A673 (cell line): ENCODE measurements at regions not wholly inside any gene's neighbourhood (a gene's known extent, or its start where the extent isn't known, plus 50 kb on each side); places are given as distances from the start of the nearest gene placed in this dataset.

Experiments
- BruUV-seq: library from RNA; stranded (reverse); fragments of 400-500 nt; replicated peaks from 2 replicates; lab custom pipeline; 2021; lab: Mats Ljungman, UMichigan
- CTCF ChIA-PET: fragments of 300-600 bp; sonication (Branson Sonifier 250); formaldehyde crosslinking; loops from one replicate; lab custom pipeline; 2022; ENCODE audit warnings: antibody characterized with exemption; lab: Charles Lee
- POLR2A ChIA-PET: fragments of 300-600 bp; sonication (Branson Sonifier 250); formaldehyde crosslinking; loops from one replicate; lab custom pipeline; 2022; ENCODE audit warnings: antibody characterized with exemption; ENCODE audit not compliant: low non-redundant PET; lab: Charles Lee
- DNase-seq: peaks from one replicate; pipeline ENCODE4 v3.0.0-alpha.2; 2015; ENCODE audit warnings: low spot score
- H3K27ac ChIP-seq: fragments of 200-600 bp; sonication (generic); 2 replicates; pipeline ENCODE4 v1.5.1; 2016; ENCODE audit warnings: mixed run types, low read depth, mild to moderate bottlenecking, mixed read lengths, antibody characterized with exemption, low read length; ENCODE audit not compliant: poor library complexity, severe bottlenecking
- H3K27me3 ChIP-seq: fragments of 200-600 bp; sonication (generic); replicated peaks from 2 replicates; pipeline ENCODE4 v1.6.1; 2017; ENCODE audit warnings: mixed run types, low read depth, mild to moderate bottlenecking, mixed read lengths, antibody characterized with exemption, low read length; ENCODE audit not compliant: insufficient read depth, poor library complexity
- H3K36me3 ChIP-seq: fragments of 200-600 bp; sonication (generic); 2 replicates; pipeline ENCODE4 v1.6.1; 2016; ENCODE audit warnings: mixed run types, mild to moderate bottlenecking, mixed read lengths, antibody characterized with exemption, low read length; ENCODE audit not compliant: insufficient read depth, poor library complexity, severe bottlenecking
- H3K4me1 ChIP-seq: fragments of 200-600 bp; sonication (generic); 2 replicates; pipeline ENCODE4 v1.6.1; 2017; ENCODE audit warnings: mixed run types, mild to moderate bottlenecking, mixed read lengths, antibody characterized with exemption, low read length; ENCODE audit not compliant: insufficient read depth, poor library complexity, severe bottlenecking
- H3K4me3 ChIP-seq: fragments of 200-600 bp; sonication (generic); 2 replicates; pipeline ENCODE4 v1.5.1; 2016; ENCODE audit warnings: low read depth, mixed run types, mild to moderate bottlenecking, mixed read lengths, low read length; ENCODE audit not compliant: poor library complexity, severe bottlenecking
- H3K9me3 ChIP-seq: fragments of 200-600 bp; sonication (generic); 2 replicates; pipeline ENCODE4 v1.6.1; 2016; ENCODE audit warnings: mixed run types, low read depth, mild to moderate bottlenecking, mixed read lengths, antibody characterized with exemption, low read length; ENCODE audit not compliant: poor library complexity, severe bottlenecking
- CTCF ChIP-seq: fragments of 300-800, 200-600 bp; sonication (generic); conservative IDR thresholded peaks from 2 replicates; pipeline ENCODE4 v1.5.1; 2017; ENCODE audit warnings: low read depth, mild to moderate bottlenecking, antibody characterized with exemption, low read length, moderate library complexity, mixed read lengths
- EZH2 ChIP-seq: fragments of 200-600 bp; sonication (generic); IDR thresholded peaks from 2 replicates; pipeline ENCODE4 v1.6.1; 2017; ENCODE audit warnings: borderline replicate concordance, low read depth, mild to moderate bottlenecking, mixed read lengths, antibody characterized with exemption, low read length; ENCODE audit not compliant: poor library complexity, severe bottlenecking
- intact Hi-C: fragments of 100-400 bp; cut with micrococcal nuclease; formaldehyde crosslinking; loops from one replicate; pipeline ENCODE4 v1.10.0; 2022; ENCODE audit not compliant: unreplicated experiment

- intact Hi-C loops: no loop called here
- TF ChIP-seq CTCF (no peak), EZH2 (no peak)
- H3K4me3 ChIP-seq: no peak overlapping the region
- H3K36me3 ChIP-seq: no peaks in the 10 kb centered on the region
- no peaks in the 10 kb centered on the region for H3K27me3 ChIP-seq
- ChIA-PET CTCF (no interaction called here), POLR2A (no interaction called here)
- BruUV-seq: no TSS peak
- no peaks in the 10 kb centered on the region for H3K4me1 ChIP-seq
- H3K9me3 ChIP-seq: no peaks in the 10 kb centered on the region
- DNase-seq: no peak
- H3K27ac ChIP-seq: no peak overlapping the region
These were observed 82.7 kb upstream of the STK32A start for GRCh38 chr5:147152086-147152485.

GRCh38 chr5:147154809-147155208, 80.0 kb upstream of the STK32A start:
- no peaks in the 10 kb centered on the region for H3K4me1 ChIP-seq
- intact Hi-C loops: no loop called here
- no peaks in the 10 kb centered on the region for H3K9me3 ChIP-seq
- no peaks in the 10 kb centered on the region for H3K27me3 ChIP-seq
- H3K36me3 ChIP-seq: no peaks in the 10 kb centered on the region
- POLR2A ChIA-PET: no interaction called here
- no peak overlapping the region for H3K27ac ChIP-seq
- no TSS peak for BruUV-seq
- no peak overlapping the region for H3K4me3 ChIP-seq
- TF ChIP-seq CTCF (no peak), EZH2 (no peak)
- DNase-seq: no peak
- CTCF ChIA-PET: no interaction called here

- Histone ChIP-seq H3K27me3 (no peaks in the 10 kb centered on the region), H3K36me3 (no peaks in the 10 kb centered on the region), H3K27ac (no peak overlapping the region), H3K4me1 (peaks cover under 1% of the 10 kb centered on the region), H3K9me3 (no peaks in the 10 kb centered on the region), H3K4me3 (no peak overlapping the region)
- TF ChIP-seq EZH2 (no peak), CTCF (no peak)
- intact Hi-C loops: no loop called here
- no peak for DNase-seq
- ChIA-PET CTCF (no interaction called here), POLR2A (no interaction called here)
- no TSS peak for BruUV-seq
These were observed 78.8 kb upstream of the STK32A start for GRCh38 chr5:147156012-147156411.
